ENCODE measurements at regions not wholly inside any gene's neighbourhood (a gene's known extent, or its start where the extent isn't known, plus 50 kb on each side); places are given as distances from the start of the nearest gene placed in this dataset.

DNA sequence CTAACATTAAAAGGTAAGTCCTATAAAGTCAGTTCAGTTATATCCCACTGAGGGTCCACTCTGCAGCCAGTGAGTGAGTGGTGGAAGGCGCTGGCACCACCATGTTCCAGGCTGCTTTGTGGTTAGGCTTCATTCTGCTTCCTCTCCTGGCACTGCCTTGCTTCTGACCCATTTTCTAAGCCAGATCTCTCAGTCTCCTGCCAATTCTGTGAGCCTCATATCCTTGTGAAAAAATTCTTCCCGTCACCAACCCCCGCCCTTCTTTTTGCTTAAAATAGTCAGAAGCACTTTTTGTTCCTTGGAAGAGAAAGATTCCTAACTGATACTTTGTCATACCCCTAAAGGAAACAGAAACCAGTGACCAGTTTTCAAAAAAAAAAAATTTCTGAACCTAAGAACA is 139.8 kb upstream of the NCK2 start:
- Histone ChIP-seq H3K4me3 (ENCODE audit: low read depth, low read length) (no peak overlapping the region), H3K9me3 (ENCODE audit: control insufficient read depth in 2 of 2, low read length in 2 of 2) (no peaks in the 10 kb centered on the region), H3K4me1 (ENCODE audit: control insufficient read depth, insufficient read depth, low read length, poor library complexity, severe bottlenecking) (no peaks in the 10 kb centered on the region), H3K36me3 (ENCODE audit: control insufficient read depth, insufficient read depth, low read length) (no peaks in the 10 kb centered on the region), H3K27ac (ENCODE audit: insufficient read depth, low read length, poor library complexity, severe bottlenecking) (no peak overlapping the region), H3K27me3 (ENCODE audit: control insufficient read depth, insufficient read depth, low read length) (no peaks in the 10 kb centered on the region)
- Mint-ChIP-seq H3K9me3 (no peaks in the 10 kb centered on the region), H3K27me3 (peaks cover 41% of the 10 kb centered on the region), H3K36me3 (no peaks in the 10 kb centered on the region), H3K27ac (peak overlapping the region in 1 of 3 donors; percentile 35), H3K4me1 (no peaks in the 10 kb centered on the region), H3K4me3 (no peak overlapping the region)
- ATAC-seq (ENCODE audit: low read depth in 2 of 2) (no peak), DNase-seq (no peak)

GRCh38 chr2:105600949-105601794 is 143.5 kb upstream of the NCK2 start:
- DNase-seq (no peak), ATAC-seq (ENCODE audit: low read depth in 2 of 2) (no peak)
- Histone ChIP-seq H3K27me3 (ENCODE audit: control insufficient read depth, insufficient read depth, low read length) (no peaks in the 10 kb centered on the region), H3K36me3 (ENCODE audit: control insufficient read depth, insufficient read depth, low read length) (no peaks in the 10 kb centered on the region), H3K4me3 (ENCODE audit: low read depth, low read length) (no peak overlapping the region), H3K9me3 (ENCODE audit: control insufficient read depth in 2 of 2, low read length in 2 of 2) (no peaks in the 10 kb centered on the region), H3K27ac (ENCODE audit: insufficient read depth, low read length, poor library complexity, severe bottlenecking) (no peak overlapping the region), H3K4me1 (ENCODE audit: control insufficient read depth, insufficient read depth, low read length, poor library complexity, severe bottlenecking) (no peaks in the 10 kb centered on the region)
- Mint-ChIP-seq H3K36me3 (no peaks in the 10 kb centered on the region), H3K4me1 (peaks cover 0 to 20% (median 0%) of the 10 kb centered on the region in 4 donors), H3K27ac (peak overlapping the region in 1 of 3 donors; percentile 8), H3K27me3 (peaks cover 36% of the 10 kb centered on the region), H3K9me3 (no peaks in the 10 kb centered on the region), H3K4me3 (no peak overlapping the region)

GRCh38 chr2:105600602-105600948 is 144.1 kb upstream of the NCK2 start:
- Mint-ChIP-seq H3K27ac (no peak overlapping the region), H3K9me3 (no peaks in the 10 kb centered on the region), H3K27me3 (peaks cover 36% of the 10 kb centered on the region), H3K36me3 (no peaks in the 10 kb centered on the region), H3K4me3 (no peak overlapping the region), H3K4me1 (peaks cover 0 to 20% (median 0%) of the 10 kb centered on the region in 4 donors)
- Histone ChIP-seq H3K4me1 (ENCODE audit: control insufficient read depth, insufficient read depth, low read length, poor library complexity, severe bottlenecking) (no peaks in the 10 kb centered on the region), H3K4me3 (ENCODE audit: low read depth, low read length) (no peak overlapping the region), H3K27me3 (ENCODE audit: control insufficient read depth, insufficient read depth, low read length) (no peaks in the 10 kb centered on the region), H3K36me3 (ENCODE audit: control insufficient read depth, insufficient read depth, low read length) (no peaks in the 10 kb centered on the region), H3K27ac (ENCODE audit: insufficient read depth, low read length, poor library complexity, severe bottlenecking) (no peak overlapping the region), H3K9me3 (ENCODE audit: control insufficient read depth in 2 of 2, low read length in 2 of 2) (no peaks in the 10 kb centered on the region)
- ATAC-seq (ENCODE audit: low read depth in 2 of 2) = no peak
- no peak for DNase-seq

DNA sequence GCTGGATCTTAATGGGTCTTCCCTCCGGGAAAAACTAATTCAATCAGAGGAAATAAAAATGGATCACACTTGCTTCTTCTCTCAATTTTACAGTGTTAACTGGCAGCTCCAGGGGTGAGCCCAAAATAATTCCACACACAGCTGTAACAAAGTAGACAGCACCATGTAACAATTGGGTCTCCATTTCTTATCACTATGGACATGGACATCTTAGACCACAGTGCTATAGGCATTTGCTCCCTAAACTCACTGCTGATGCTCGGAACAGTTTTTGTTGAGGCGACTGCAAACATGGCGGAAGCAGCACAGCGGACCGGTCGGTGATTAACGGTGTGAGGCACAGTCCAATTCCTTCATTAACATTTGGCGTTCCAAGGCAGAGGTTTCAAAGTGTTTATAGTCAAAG is 144.7 kb upstream of the NCK2 start:
- Mint-ChIP-seq H3K36me3 (no peaks in the 10 kb centered on the region), H3K27me3 (peaks cover 31% of the 10 kb centered on the region)

DNA sequence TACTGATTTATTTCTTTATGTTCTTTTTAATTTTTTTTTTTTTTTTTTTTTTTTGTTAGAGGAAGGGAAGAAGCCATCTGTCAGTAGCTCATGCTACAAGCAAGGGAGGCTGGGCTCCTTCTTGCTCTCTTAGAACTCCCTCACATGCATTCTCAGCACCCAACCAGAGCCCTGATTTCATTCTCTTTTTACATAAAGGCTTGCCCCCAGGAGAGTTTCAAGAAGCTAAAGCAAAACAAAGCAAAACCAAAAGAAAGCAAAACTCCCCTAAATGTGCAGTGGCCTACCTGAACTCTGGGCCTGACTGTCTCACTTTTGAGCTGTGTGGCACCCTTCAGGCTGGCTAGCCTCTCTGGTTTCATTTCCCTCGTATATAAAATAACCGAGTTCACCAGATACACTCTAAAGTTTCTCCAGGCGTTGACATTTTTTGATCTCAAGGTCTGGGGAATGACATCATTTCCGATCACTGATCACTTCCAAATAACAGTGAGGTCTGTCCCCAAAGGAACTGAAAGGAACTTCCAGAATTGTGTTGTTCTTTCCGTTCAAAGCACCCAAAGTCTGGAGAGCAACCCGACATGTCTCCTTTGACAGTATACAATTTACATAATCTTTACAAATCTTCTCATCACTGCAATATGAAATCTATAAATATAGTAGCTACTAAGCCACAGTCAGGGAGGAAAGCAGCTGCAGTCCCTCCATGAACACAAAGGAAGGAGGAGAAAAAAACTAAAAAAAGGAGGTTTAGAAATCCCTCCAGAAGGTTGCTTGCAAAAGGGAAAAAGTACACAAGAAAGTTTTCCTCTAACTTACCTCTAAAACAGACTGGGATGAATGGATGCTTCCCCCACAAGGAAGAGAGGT is 145.6 kb upstream of the NCK2 start:
- Histone ChIP-seq H3K9me3 (ENCODE audit: control insufficient read depth in 2 of 2, low read length in 2 of 2) (no peaks in the 10 kb centered on the region), H3K4me1 (ENCODE audit: control insufficient read depth, insufficient read depth, low read length, poor library complexity, severe bottlenecking) (no peaks in the 10 kb centered on the region), H3K36me3 (ENCODE audit: control insufficient read depth, insufficient read depth, low read length) (no peaks in the 10 kb centered on the region), H3K27ac (ENCODE audit: insufficient read depth, low read length, poor library complexity, severe bottlenecking) (no peak overlapping the region), H3K27me3 (ENCODE audit: control insufficient read depth, insufficient read depth, low read length) (no peaks in the 10 kb centered on the region), H3K4me3 (ENCODE audit: low read depth, low read length) (no peak overlapping the region)
- Mint-ChIP-seq H3K36me3 (no peaks in the 10 kb centered on the region), H3K27me3 (peaks cover 24% of the 10 kb centered on the region), H3K9me3 (no peaks in the 10 kb centered on the region), H3K4me3 (no peak overlapping the region), H3K4me1 (peaks cover 0 to 20% (median 2%) of the 10 kb centered on the region in 4 donors), H3K27ac (peak overlapping the region in 1 of 3 donors; percentile 0)
- DNase-seq = peak in 1 of 3 donors; percentile 14
- no peak for ATAC-seq (ENCODE audit: low read depth in 2 of 2)

More for the DNA sequence above, 144.7 kb upstream of the NCK2 start:
- Histone ChIP-seq H3K27me3 (ENCODE audit: control insufficient read depth, insufficient read depth, low read length) (no peaks in the 10 kb centered on the region), H3K9me3 (ENCODE audit: control insufficient read depth in 2 of 2, low read length in 2 of 2) (no peaks in the 10 kb centered on the region), H3K36me3 (ENCODE audit: control insufficient read depth, insufficient read depth, low read length) (no peaks in the 10 kb centered on the region), H3K4me1 (ENCODE audit: control insufficient read depth, insufficient read depth, low read length, poor library complexity, severe bottlenecking) (no peaks in the 10 kb centered on the region), H3K27ac (ENCODE audit: insufficient read depth, low read length, poor library complexity, severe bottlenecking) (no peak overlapping the region), H3K4me3 (ENCODE audit: low read depth, low read length) (no peak overlapping the region)
- Mint-ChIP-seq H3K9me3 (no peaks in the 10 kb centered on the region), H3K4me1 (peaks cover 0 to 20% (median 0%) of the 10 kb centered on the region in 4 donors), H3K4me3 (no peak overlapping the region), H3K27ac (peak overlapping the region in 1 of 3 donors; percentile 0)
- DNase-seq (no peak), ATAC-seq (ENCODE audit: low read depth in 2 of 2) (no peak)

DNA sequence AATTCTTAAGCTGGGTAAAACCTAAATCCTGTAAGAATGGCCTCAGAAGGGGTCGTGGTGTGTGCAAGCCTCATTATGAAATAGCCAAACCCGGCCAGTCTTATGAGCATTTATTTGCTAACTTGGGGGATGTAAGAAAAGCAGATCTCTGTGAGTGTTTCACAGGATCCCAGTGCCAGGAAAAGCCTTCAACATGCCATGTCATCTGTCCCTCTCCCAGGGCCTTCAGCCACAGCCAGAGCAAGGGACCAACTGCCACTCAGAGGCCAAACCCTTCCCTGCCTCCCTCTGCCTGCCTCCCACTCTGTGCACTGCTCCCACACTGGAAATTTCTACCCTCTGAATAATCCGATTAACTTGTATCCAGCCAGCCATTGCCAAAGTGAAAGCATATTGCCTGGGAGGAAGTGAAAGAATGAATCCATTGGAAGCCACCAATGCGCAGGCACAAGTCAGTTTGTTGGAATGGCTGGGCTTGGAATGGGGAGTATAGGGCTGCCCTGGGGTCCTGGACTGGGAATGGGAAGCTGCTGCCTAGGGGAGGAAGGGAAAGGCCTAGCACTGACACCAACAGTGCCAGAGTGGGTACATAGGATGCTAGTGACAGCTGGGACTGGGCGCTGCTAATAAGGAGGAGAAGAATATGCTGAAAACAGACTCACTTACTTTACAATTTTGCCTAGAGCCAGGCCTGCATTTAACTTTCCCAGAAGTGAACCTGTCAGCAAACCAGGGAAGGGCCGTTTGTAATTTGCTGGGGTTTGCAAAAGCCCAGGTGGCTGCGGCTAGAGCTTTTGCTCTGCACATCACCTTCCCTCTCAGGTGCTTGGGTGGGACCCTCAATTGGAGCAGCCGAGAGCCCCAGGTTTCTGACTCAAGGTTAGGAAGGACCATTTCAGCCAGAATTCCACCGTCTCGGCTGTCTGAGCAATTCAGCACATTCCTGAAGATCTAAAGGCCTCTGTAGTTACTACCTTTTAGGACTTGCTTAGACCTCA is 146.6 kb upstream of the NCK2 start:
- Histone ChIP-seq H3K27ac (ENCODE audit: insufficient read depth, low read length, poor library complexity, severe bottlenecking) (no peak overlapping the region), H3K4me1 (ENCODE audit: control insufficient read depth, insufficient read depth, low read length, poor library complexity, severe bottlenecking) (no peaks in the 10 kb centered on the region), H3K4me3 (ENCODE audit: low read depth, low read length) (no peak overlapping the region), H3K9me3 (ENCODE audit: control insufficient read depth in 2 of 2, low read length in 2 of 2) (no peaks in the 10 kb centered on the region), H3K36me3 (ENCODE audit: control insufficient read depth, insufficient read depth, low read length) (no peaks in the 10 kb centered on the region), H3K27me3 (ENCODE audit: control insufficient read depth, insufficient read depth, low read length) (no peaks in the 10 kb centered on the region)
- ATAC-seq (ENCODE audit: low read depth in 2 of 2) = no peak
- Mint-ChIP-seq H3K4me3 (no peak overlapping the region), H3K4me1 (peaks cover 0 to 20% (median 2%) of the 10 kb centered on the region in 4 donors), H3K27ac (peak overlapping the region; percentile 5 to 53 (median 27)), H3K36me3 (no peaks in the 10 kb centered on the region), H3K9me3 (no peaks in the 10 kb centered on the region), H3K27me3 (peaks cover 23% of the 10 kb centered on the region)
- no peak for DNase-seq
